Neural cell (in vitro differentiated cells): ENCODE measurements at regions not wholly inside any gene's neighbourhood (a gene's known extent, or its start where the extent isn't known, plus 50 kb on each side); places are given as distances from the start of the nearest gene placed in this dataset.

Source experiments
- CTCF ChIP-seq: fragments of 450-650 bp; IDR thresholded peaks from 2 replicates; pipeline ENCODE4 v1.5.1; 2014; ENCODE audit warnings: antibody characterized with exemption, mild to moderate bottlenecking, moderate library complexity; ENCODE audit not compliant: poor library complexity, severe bottlenecking
- EP300 ChIP-seq: fragments of 450-650 bp; conservative IDR thresholded peaks from 2 replicates; pipeline ENCODE4 v1.6.1; 2014; ENCODE audit warnings: antibody characterized with exemption, mild to moderate bottlenecking, moderate library complexity; ENCODE audit not compliant: poor library complexity, severe bottlenecking
- EZH2 ChIP-seq: fragments of 200-600, 300-800 bp; shearing (Covaris generic), sonication (generic); IDR thresholded peaks from 2 replicates; pipeline ENCODE4 v1.6.1; 2014; ENCODE audit warnings: antibody characterized with exemption, low read length, borderline replicate concordance, mild to moderate bottlenecking; ENCODE audit not compliant: insufficient read depth, poor library complexity, severe bottlenecking
- MXI1 ChIP-seq: fragments of 450-650 bp; conservative IDR thresholded peaks from 2 replicates; pipeline ENCODE4 v1.6.1; 2014; ENCODE audit warnings: antibody characterized with exemption, mild to moderate bottlenecking; ENCODE audit not compliant: poor library complexity, severe bottlenecking
- POLR2AphosphoS5 ChIP-seq: IDR thresholded peaks from 2 replicates; pipeline ENCODE4 v1.6.1; 2012
- RAD21 ChIP-seq: fragments of 450-650 bp; conservative IDR thresholded peaks from 2 replicates; pipeline ENCODE4 v1.6.1; 2014; ENCODE audit warnings: antibody characterized with exemption, mild to moderate bottlenecking, moderate library complexity
- REST ChIP-seq: IDR thresholded peaks from 2 replicates; pipeline ENCODE4 v1.6.1; 2012; ENCODE audit warnings: borderline replicate concordance
- SMC3 ChIP-seq: fragments of 450-650 bp; conservative IDR thresholded peaks from 2 replicates; pipeline ENCODE4 v1.6.1; 2014; ENCODE audit warnings: antibody characterized with exemption, mild to moderate bottlenecking, moderate library complexity; ENCODE audit not compliant: poor library complexity
- TAF1 ChIP-seq: IDR thresholded peaks from 2 replicates; pipeline ENCODE4 v1.6.1; 2012; ENCODE audit warnings: low read depth

GRCh38 chr10:29113616-29113945, 175.3 kb upstream of the LYZL1 start:
- TF ChIP-seq TAF1 (no peak), CTCF (no peak), REST (no peak), EP300 (no peak), SMC3 (no peak), POLR2AphosphoS5 (no peak), MXI1 (no peak), EZH2 (no peak), RAD21 (no peak)
